ENCODE measurements at regions not wholly inside any gene's neighbourhood (a gene's known extent, or its start where the extent isn't known, plus 50 kb on each side); places are given as distances from the start of the nearest gene placed in this dataset.

- TF ChIP-seq CUX1 (IDR thresholded peaks at IDR 0.05; ENCODE audit: insufficient replicate concordance, low read depth, low read length), result no peak
- TF ChIP-seq ZNF687 (IDR thresholded peaks at IDR 0.05), result no peak
- no peak for TF ChIP-seq SIX5 (IDR thresholded peaks at IDR 0.05; ENCODE audit: low read depth, low read length, severe bottlenecking)
- TF ChIP-seq JUND (IDR thresholded peaks at IDR 0.05; ENCODE audit: low read depth, low read length), result no peak
- no peak for TF ChIP-seq SREBF2 (IDR thresholded peaks at IDR 0.05; ENCODE audit: low read length)
- TF ChIP-seq RAD51 (IDR thresholded peaks at IDR 0.05), result no peak
- no peak for TF ChIP-seq BCL3 (IDR thresholded peaks at IDR 0.05; ENCODE audit: borderline replicate concordance, insufficient read depth, low read depth, low read length, poor library complexity, severe bottlenecking)
- no peak for TF ChIP-seq CHD4 (IDR thresholded peaks at IDR 0.05)
- no peak for TF ChIP-seq CREM (IDR thresholded peaks at IDR 0.05; ENCODE audit: low read depth)
- no peak for TF ChIP-seq ZNF592 (IDR thresholded peaks at IDR 0.05)
- TF ChIP-seq REST (IDR thresholded peaks at IDR 0.05; ENCODE audit: low read depth, low read length), result no peak
- TF ChIP-seq SMARCA5 (IDR thresholded peaks at IDR 0.05), result no peak
Observed at GRCh38 chr11:81129618-81130017, 1604.0 kb downstream of the FAM181B start (continued).
